ENCODE measurements at regions not wholly inside any gene's neighbourhood (a gene's known extent, or its start where the extent isn't known, plus 50 kb on each side); places are given as distances from the start of the nearest gene placed in this dataset.

DNA sequence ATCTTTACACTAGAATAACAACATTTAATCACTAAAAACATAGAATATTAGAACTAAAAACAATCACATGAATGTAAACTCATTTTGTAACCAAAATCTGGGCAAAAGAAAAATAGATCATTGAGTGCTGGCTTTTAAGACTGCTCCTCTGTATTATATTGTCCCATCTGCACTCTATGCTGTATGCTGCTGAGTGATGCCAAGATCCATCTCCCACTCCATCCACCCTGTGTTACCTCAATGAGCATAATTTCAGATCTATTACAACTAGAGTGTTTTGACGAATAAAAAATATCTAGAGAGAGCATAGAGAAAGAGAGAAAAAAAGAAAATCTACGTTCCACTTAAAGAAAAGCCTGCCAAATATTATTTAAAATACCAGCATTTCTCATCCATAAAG is 1060.4 kb downstream of the ZPLD1 start:
- Histone ChIP-seq H4K20me1 (ENCODE audit: insufficient read depth, low read length) (no peaks in the 10 kb centered on the region), H2AFZ (ENCODE audit: low read length) (no peak overlapping the region), H3K4me3 (ENCODE audit: insufficient read depth, low read length) (no peak overlapping the region), H3K27me3 (ENCODE audit: insufficient read depth, low read length) (no peaks in the 10 kb centered on the region), H3K9me3 (ENCODE audit: low read depth, low read length) (no peaks in the 10 kb centered on the region), H3K36me3 (ENCODE audit: insufficient read depth, low read length) (no peaks in the 10 kb centered on the region), H3K4me1 (ENCODE audit: insufficient read depth, low read length) (no peaks in the 10 kb centered on the region), H3K4me2 (ENCODE audit: insufficient read depth, low read length) (no peak overlapping the region), H3K27ac (ENCODE audit: low read depth, low read length) (no peak overlapping the region), H3K79me2 (ENCODE audit: insufficient read depth, low read length) (no peaks in the 10 kb centered on the region)
- TF ChIP-seq, protein P1, sequence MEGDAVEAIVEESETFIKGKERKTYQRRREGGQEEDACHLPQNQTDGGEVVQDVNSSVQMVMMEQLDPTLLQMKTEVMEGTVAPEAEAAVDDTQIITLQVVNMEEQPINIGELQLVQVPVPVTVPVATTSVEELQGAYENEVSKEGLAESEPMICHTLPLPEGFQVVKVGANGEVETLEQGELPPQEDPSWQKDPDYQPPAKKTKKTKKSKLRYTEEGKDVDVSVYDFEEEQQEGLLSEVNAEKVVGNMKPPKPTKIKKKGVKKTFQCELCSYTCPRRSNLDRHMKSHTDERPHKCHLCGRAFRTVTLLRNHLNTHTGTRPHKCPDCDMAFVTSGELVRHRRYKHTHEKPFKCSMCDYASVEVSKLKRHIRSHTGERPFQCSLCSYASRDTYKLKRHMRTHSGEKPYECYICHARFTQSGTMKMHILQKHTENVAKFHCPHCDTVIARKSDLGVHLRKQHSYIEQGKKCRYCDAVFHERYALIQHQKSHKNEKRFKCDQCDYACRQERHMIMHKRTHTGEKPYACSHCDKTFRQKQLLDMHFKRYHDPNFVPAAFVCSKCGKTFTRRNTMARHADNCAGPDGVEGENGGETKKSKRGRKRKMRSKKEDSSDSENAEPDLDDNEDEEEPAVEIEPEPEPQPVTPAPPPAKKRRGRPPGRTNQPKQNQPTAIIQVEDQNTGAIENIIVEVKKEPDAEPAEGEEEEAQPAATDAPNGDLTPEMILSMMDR (IDR thresholded peaks at IDR 0.05; ENCODE audit: extremely low read depth, low read depth, low read length), result no peak
- no peak for DNase-seq (ENCODE audit: insufficient read length, low spot score, missing footprints)

DNA sequence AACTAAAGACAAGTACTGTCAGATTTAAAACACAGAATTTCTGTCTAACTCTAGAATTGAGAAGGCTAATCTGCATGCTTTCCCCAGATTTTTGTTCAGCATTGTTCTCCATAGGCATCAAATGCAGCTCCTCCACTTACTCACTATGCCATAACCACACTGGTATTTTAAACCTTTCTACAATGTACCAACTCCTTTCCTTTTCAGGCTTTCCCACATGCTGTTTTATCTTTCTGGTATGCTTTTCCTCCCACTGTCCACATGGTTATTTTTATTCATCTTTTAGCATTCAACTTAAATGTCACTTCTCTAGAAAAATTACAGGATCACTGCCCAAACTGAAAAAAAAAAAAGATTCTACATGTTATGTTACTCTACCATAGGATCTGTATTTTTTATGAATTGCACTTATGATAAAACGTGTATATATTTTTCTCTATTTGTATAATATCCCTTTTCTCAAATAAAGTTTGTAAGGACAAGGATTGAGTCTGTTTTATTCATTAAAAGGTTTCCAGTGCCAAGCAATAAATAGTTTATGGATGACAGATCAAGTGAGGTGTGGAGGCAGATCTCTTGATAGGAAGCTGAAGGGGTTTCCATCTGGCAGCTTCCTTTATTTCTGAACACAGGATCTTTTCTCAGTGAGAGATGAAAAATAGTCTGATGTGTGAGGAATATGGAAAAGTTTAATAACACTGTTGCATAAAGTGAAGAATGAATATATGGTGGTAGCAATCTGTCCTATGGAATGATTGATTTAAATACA is 1064.5 kb downstream of the ZPLD1 start:
- Histone ChIP-seq H3K27ac (ENCODE audit: low read depth, low read length) (no peak overlapping the region), H3K36me3 (ENCODE audit: insufficient read depth, low read length) (no peaks in the 10 kb centered on the region), H3K27me3 (ENCODE audit: insufficient read depth, low read length) (no peaks in the 10 kb centered on the region), H3K4me3 (ENCODE audit: insufficient read depth, low read length) (no peak overlapping the region), H4K20me1 (ENCODE audit: insufficient read depth, low read length) (no peaks in the 10 kb centered on the region), H3K9me3 (ENCODE audit: low read depth, low read length) (no peaks in the 10 kb centered on the region), H3K4me2 (ENCODE audit: insufficient read depth, low read length) (no peak overlapping the region), H3K4me1 (ENCODE audit: insufficient read depth, low read length) (no peaks in the 10 kb centered on the region), H3K79me2 (ENCODE audit: insufficient read depth, low read length) (no peaks in the 10 kb centered on the region), H2AFZ (ENCODE audit: low read length) (no peak overlapping the region)
- TF ChIP-seq, protein P1 (IDR thresholded peaks at IDR 0.05; ENCODE audit: extremely low read depth, low read depth, low read length), result no peak
- no peak for DNase-seq (ENCODE audit: insufficient read length, low spot score, missing footprints)

DNA sequence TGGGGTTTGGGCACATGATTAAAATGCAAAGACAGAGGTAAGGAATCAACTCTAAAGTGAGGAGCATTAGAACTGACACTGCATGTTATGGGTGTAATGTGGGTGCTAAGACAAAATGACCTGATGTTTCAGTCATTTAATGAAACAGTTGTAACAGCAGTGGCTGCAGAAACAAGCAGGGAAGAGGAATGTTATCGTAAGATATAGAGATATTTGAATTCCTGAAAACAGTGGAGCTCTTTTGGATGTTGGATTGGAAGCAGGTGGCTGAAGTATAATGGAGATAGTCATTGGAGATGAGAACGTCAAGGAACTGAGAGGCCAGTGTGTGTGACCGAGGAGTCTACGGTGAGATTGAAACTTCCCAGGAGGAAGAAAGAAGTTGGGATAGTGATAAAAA is 1065.2 kb downstream of the ZPLD1 start:
- Histone ChIP-seq H3K4me2 (ENCODE audit: insufficient read depth, low read length) (no peak overlapping the region), H3K4me1 (ENCODE audit: insufficient read depth, low read length) (no peaks in the 10 kb centered on the region), H3K27ac (ENCODE audit: low read depth, low read length) (no peak overlapping the region), H3K36me3 (ENCODE audit: insufficient read depth, low read length) (no peaks in the 10 kb centered on the region), H3K27me3 (ENCODE audit: insufficient read depth, low read length) (no peaks in the 10 kb centered on the region), H3K79me2 (ENCODE audit: insufficient read depth, low read length) (no peaks in the 10 kb centered on the region), H2AFZ (ENCODE audit: low read length) (no peak overlapping the region), H4K20me1 (ENCODE audit: insufficient read depth, low read length) (no peaks in the 10 kb centered on the region), H3K4me3 (ENCODE audit: insufficient read depth, low read length) (no peak overlapping the region), H3K9me3 (ENCODE audit: low read depth, low read length) (no peaks in the 10 kb centered on the region)
- DNase-seq (ENCODE audit: insufficient read length, low spot score, missing footprints), result no peak
- TF ChIP-seq, protein P1 (IDR thresholded peaks at IDR 0.05; ENCODE audit: extremely low read depth, low read depth, low read length), result no peak

DNA sequence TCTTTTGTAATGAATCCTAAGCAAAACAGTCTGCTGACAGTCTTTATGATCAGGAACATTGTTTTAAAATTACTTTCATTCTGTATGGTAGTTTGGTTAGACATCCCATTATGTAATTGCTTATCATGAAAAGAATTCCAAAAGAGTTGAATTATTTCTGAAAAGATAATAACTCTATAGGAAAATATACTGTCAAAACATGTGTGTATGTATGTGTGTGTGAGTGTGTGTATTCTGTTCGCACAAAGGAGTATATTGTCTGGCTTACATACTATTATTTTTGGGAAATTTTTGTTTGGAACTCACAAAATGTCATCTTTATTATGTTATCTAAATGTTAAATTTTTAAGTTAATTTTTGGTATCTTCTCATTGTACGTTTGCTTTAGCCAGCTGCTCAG is 1075.9 kb downstream of the ZPLD1 start:
- Histone ChIP-seq H3K4me3 (ENCODE audit: insufficient read depth, low read length) (no peak overlapping the region), H2AFZ (ENCODE audit: low read length) (no peak overlapping the region), H3K27me3 (ENCODE audit: insufficient read depth, low read length) (no peaks in the 10 kb centered on the region), H3K4me2 (ENCODE audit: insufficient read depth, low read length) (no peak overlapping the region), H3K36me3 (ENCODE audit: insufficient read depth, low read length) (no peaks in the 10 kb centered on the region), H3K27ac (ENCODE audit: low read depth, low read length) (no peak overlapping the region), H3K9me3 (ENCODE audit: low read depth, low read length) (no peaks in the 10 kb centered on the region), H4K20me1 (ENCODE audit: insufficient read depth, low read length) (no peaks in the 10 kb centered on the region), H3K79me2 (ENCODE audit: insufficient read depth, low read length) (no peaks in the 10 kb centered on the region), H3K4me1 (ENCODE audit: insufficient read depth, low read length) (no peaks in the 10 kb centered on the region)
- TF ChIP-seq, protein P1 (IDR thresholded peaks at IDR 0.05; ENCODE audit: extremely low read depth, low read depth, low read length), result no peak
- DNase-seq (ENCODE audit: insufficient read length, low spot score, missing footprints), result no peak

Measured in osteoblast (primary cell).